ENCODE measurements at regions not wholly inside any gene's neighbourhood (a gene's known extent, or its start where the extent isn't known, plus 50 kb on each side); places are given as distances from the start of the nearest gene placed in this dataset.

DNA sequence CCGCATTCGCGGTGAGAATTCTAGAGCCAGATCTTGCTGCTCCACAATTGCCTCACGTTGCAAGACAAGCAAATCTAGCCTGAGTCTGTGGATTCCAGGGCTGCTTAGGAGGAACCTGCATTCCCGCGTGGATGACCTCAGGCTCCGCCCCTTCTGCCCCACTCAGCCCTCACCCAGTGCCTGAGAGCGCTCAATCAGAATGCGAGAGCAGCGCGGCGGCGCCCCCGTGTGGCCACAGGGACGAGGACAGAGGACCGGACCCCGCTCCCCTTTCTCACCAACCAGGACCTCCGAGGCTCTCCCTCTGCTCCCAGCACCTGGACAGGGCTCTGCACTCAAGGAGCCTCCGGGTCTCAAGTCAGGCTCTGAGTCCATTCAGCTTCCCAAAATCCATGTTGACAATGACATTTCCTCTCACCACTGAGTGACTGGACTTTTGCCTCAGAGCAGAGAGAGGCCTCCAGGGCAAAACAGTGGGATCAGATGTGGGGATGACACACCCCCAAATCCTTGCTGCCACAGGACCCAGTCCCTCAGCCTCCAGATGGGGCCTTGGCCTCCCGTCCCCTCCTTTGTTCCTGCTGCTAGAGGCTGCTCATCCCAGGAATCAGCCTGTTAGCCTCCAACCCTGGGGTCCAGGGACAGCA lies 52.0 kb downstream of the RPP21 start:
- peak; percentile 51 for DNase-seq (ENCODE audit: low spot score)

DNA sequence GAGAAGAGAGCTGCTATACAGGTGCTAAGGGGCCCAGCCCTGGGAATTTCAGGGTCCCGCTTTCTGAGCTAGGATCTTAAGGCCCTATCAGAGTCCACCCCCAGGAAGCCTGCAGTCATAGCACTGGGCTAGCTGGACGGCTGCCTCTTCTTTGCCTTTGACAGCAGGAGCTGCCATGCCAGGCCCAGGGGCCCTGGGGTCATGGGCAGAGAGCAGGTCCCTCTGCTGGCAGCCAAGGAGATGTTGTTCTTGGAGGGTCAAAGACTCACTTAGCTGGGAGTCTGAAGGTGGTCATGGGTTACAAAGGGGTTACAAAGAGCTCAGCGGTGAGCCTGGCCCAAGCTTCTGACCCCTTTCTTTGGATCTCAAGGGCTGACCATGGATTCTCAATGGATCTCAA lies 52.7 kb downstream of the RPP21 start:
- DNase-seq (ENCODE audit: low spot score), result no peak

DNA sequence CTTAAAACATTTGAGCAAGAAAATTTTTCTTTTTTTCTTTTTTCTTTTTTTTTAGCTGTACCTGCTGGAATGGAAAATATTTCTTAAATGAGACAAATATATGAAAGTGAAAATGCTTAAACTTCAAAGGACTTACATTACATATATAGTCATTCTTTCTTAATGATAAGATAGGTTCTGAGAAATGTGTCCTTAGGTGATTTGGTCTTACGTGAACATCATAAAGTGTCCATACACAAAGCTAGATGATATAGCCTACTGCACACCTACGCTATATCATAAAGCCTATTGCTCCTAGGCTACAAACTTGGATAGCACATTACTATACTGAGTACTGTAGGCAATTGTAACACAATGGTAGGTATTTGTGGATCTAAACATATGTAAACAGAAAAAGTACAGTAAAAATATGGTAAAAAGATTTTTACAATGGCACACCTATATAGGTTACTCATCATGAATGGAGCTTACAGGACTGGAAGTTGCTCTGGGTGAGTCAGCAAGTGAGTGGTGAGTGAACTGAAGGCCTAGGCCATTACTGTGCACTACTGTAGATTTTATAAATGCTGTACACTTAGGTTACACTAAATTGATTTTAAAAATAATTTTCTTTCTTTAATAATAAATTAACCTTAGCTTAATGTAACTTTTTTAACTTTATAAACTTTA lies 54.6 kb downstream of the RPP21 start:
- DNase-seq (ENCODE audit: low spot score), result no peak

DNA sequence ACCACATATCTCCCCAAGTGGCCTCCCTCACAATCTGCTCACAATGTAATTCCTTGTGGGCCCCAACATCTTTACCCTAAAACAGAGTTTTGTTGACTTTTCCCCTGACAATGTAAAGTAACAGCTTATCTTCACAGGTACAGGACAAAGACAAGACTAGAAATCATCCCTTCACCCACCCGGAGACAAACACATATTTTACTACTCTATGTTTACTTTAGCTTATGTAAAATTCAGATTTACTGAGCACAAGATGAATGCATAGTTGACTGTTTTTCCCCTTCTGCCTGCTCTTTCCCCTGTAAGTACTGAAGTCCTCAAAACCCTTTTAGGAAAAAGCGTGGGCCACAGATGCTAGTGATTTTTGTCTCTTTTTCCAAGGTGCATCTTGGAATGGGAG lies 61.0 kb downstream of the RPP21 start:
- no peak for DNase-seq (ENCODE audit: low spot score)

DNA sequence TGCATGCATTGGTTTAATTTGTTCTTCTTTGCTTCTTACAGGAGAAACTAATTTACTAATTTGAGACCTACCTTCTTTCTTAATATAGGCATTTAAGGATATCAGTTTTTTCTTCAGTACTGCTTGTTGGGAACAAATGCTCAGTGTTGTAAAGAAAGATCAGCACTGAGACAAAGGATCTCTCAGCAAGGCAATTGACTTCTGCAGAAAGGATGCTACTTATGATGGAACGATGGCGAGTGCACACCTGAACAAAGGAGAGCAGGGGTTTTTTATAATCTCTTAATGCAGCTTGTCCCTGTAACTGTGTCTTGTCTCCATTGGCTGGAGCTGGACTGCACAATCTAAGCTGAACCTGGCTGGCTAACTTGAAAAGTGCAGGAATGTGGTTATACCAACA lies 64.2 kb downstream of the RPP21 start:
- no peak for DNase-seq (ENCODE audit: low spot score)

DNA sequence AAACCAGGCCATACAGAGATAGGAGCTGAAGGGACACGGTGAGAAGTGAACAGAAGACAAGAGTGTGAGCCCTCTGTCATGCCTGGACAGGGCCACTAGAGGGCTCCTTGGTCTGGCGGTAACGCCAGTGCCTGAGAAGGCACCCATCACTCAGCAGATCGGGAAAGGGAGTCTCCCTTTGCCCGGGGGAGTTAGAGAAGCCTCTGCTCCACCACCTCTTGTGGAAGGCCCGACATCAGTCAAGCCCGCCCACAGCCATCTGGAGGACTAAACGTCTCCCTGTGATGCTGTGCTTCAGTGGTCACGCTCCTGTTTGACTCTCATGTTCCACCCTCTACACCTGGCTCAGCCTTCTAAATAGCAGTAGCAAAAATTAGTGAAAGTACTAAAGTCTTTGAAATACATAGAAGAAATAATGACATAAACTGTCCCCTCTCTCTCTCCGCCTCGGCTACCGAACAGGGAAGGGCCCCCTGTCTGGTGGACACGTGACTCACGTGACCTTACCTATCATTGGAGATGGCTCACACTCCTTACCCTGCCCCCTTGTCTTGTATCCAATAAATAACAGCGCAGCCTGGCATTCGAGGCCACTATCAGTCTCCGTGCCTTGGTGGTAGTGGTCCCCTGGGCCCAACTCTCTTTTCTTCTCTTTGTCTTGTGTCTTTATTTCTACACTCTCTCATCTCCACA lies 66.7 kb downstream of the RPP21 start:
- peak; percentile 29 for DNase-seq (ENCODE audit: low spot score)

DNA sequence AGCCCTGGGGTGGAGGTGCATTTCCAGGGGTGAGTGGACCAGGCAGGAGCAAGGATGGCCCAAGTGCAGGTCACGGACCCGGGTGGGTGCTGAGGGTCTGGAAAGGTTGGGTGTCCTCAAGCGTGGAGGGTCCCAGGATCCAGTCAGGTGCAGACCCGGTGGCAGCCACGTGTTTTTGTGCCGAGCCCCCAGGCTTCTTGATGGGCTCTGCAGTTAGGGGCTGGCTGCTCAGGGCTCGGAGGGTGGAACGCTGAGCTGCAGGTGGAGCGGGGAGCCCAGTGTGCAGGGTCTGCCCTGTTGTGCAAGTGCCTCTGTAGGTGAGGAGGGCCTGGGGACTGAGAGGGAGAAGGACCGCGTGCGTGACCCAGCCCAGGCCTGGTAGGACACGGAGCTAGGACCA lies 70.9 kb upstream of the HLA-E start:
- no peak for DNase-seq (ENCODE audit: low spot score)

DNA sequence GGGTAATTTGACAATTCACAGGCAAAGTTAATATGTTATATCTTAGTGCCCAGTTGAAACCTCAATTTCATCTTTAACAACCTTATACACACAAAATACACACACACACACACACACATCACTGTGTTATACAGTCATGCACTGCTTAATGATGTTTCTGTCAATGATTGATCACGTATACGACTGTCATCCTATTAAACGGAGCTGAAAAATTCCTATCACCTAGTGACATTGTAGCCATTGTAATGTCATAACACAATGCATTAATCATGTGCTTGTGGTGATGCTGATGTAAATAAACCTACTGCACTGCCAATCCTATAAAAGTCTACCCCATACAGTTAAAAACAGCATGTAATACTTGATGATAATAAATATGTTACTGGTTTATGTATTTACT lies 64.8 kb upstream of the HLA-E start:
- no peak for DNase-seq (ENCODE audit: low spot score)

All from H4 (cell line).